ENCODE measurements at regions not wholly inside any gene's neighbourhood (a gene's known extent, or its start where the extent isn't known, plus 50 kb on each side); places are given as distances from the start of the nearest gene placed in this dataset.

DNA sequence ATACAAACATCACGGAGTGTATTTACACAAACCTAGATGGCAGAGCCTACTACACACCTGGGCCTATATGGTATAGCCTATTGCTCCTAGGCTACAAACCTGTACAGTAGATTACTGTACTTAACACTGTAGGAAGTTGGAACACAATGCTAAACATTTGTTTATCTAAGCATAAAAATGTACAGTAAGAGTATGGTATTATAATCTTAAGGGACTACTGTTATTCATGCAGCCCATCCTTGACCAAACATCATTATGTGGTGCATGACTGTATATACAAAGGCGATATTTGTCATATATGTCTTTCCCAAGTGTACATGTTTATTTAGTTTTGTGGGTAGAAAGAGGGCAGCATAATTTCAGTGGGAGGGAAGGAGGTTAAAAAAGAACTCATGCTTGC is 177.7 kb upstream of the FSTL5 start:
- POLR2A ChIA-PET = no interaction called here
- no peak overlapping the region for H3K27ac Mint-ChIP-seq

DNA sequence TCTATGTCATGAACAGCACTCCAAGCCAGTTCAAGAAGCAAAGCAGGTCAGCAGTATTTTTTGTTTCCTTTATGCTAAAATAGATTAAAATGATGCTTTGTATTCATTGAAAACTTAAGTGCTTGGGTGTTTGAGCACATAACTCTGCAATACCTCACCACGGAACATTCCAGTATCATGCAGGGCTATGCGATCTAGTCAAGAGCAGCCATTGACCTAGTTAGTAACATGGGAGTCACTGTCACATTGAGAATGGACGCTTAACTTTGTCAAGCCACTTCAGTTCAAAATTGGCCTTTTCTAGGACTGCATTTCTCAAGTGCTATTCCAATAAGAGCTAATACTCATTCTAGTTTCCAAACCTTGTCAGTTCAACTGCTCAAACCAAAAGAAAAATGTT is 160.1 kb upstream of the FSTL5 start:
- Mint-ChIP-seq H3K4me1 (ENCODE audit: low read depth) (no peaks in the 10 kb centered on the region), H3K36me3 (ENCODE audit: low read depth) (no peaks in the 10 kb centered on the region), H3K9me3 (no peaks in the 10 kb centered on the region), H3K27ac (no peak overlapping the region), H3K4me3 (no peak overlapping the region), H3K27me3 (no peaks in the 10 kb centered on the region)
- Histone ChIP-seq H3K4me1 (ENCODE audit: insufficient read depth, low read length) (no peaks in the 10 kb centered on the region), H3K36me3 (ENCODE audit: insufficient read depth, low read length) (no peaks in the 10 kb centered on the region), H3K4me3 (ENCODE audit: low read length) (no peak overlapping the region), H3K27ac (ENCODE audit: low read depth in 1 of 2, low read length in 2 of 2) (no peak overlapping the region), H3K9me3 (ENCODE audit: control insufficient read depth in 1 of 2, insufficient read depth in 1 of 2, low read length in 2 of 2) (no peaks in the 10 kb centered on the region), H3K27me3 (ENCODE audit: control insufficient read depth in 1 of 2, insufficient read depth in 2 of 2, low read length in 2 of 2) (no peaks in the 10 kb centered on the region)
- intact Hi-C loops (cut with DNase I, micrococcal nuclease) = no loop called here
- POLR2A ChIA-PET = no interaction called here
- ATAC-seq (ENCODE audit: poor library complexity) (no peak), DNase-seq (no peak)
- CTCF ChIA-PET = no interaction called here
- TF ChIP-seq, protein P1, sequence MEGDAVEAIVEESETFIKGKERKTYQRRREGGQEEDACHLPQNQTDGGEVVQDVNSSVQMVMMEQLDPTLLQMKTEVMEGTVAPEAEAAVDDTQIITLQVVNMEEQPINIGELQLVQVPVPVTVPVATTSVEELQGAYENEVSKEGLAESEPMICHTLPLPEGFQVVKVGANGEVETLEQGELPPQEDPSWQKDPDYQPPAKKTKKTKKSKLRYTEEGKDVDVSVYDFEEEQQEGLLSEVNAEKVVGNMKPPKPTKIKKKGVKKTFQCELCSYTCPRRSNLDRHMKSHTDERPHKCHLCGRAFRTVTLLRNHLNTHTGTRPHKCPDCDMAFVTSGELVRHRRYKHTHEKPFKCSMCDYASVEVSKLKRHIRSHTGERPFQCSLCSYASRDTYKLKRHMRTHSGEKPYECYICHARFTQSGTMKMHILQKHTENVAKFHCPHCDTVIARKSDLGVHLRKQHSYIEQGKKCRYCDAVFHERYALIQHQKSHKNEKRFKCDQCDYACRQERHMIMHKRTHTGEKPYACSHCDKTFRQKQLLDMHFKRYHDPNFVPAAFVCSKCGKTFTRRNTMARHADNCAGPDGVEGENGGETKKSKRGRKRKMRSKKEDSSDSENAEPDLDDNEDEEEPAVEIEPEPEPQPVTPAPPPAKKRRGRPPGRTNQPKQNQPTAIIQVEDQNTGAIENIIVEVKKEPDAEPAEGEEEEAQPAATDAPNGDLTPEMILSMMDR (IDR thresholded peaks at IDR 0.05) = no peak

More for the DNA sequence above, 177.7 kb upstream of the FSTL5 start:
- intact Hi-C loops (cut with DNase I, micrococcal nuclease) = no loop called here
- Histone ChIP-seq H3K27me3 (ENCODE audit: control insufficient read depth in 1 of 2, insufficient read depth in 2 of 2, low read length in 2 of 2) (no peaks in the 10 kb centered on the region), H3K9me3 (ENCODE audit: control insufficient read depth in 1 of 2, insufficient read depth in 1 of 2, low read length in 2 of 2) (no peaks in the 10 kb centered on the region), H3K27ac (ENCODE audit: low read depth in 1 of 2, low read length in 2 of 2) (no peak overlapping the region), H3K36me3 (ENCODE audit: insufficient read depth, low read length) (no peaks in the 10 kb centered on the region), H3K4me3 (ENCODE audit: low read length) (no peak overlapping the region), H3K4me1 (ENCODE audit: insufficient read depth, low read length) (no peaks in the 10 kb centered on the region)
- Mint-ChIP-seq H3K4me1 (ENCODE audit: low read depth) (no peaks in the 10 kb centered on the region), H3K9me3 (no peaks in the 10 kb centered on the region), H3K4me3 (no peak overlapping the region), H3K36me3 (ENCODE audit: low read depth) (no peaks in the 10 kb centered on the region), H3K27me3 (no peaks in the 10 kb centered on the region)
- ATAC-seq (ENCODE audit: poor library complexity) (no peak), DNase-seq (no peak)
- TF ChIP-seq, protein P1 (IDR thresholded peaks at IDR 0.05) = no peak
- CTCF ChIA-PET = no interaction called here

DNA sequence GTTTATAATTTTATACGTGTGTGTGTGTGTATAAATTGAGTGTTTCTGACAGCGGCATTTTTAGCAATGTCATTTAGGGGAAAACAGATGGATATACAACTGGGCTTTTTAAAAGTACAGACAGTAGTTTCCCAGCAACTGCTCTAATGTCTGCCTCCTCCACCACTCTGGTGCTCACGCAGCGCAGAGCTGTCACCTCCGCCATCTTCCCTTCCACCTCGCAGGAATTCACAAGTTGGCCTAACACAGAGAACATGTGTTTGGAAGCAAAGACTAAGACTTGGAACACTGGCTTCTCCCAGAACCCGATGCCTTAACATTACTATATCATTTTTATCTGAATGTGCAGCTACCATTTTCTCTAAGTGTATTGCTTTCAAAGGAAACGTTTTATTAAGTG is 158.3 kb upstream of the FSTL5 start:
- Mint-ChIP-seq H3K27ac (no peak overlapping the region), H3K9me3 (no peaks in the 10 kb centered on the region), H3K27me3 (no peaks in the 10 kb centered on the region), H3K36me3 (ENCODE audit: low read depth) (no peaks in the 10 kb centered on the region), H3K4me3 (no peak overlapping the region), H3K4me1 (ENCODE audit: low read depth) (no peaks in the 10 kb centered on the region)
- Histone ChIP-seq H3K4me1 (ENCODE audit: insufficient read depth, low read length) (no peaks in the 10 kb centered on the region), H3K4me3 (ENCODE audit: low read length) (no peak overlapping the region), H3K27ac (ENCODE audit: low read depth in 1 of 2, low read length in 2 of 2) (no peak overlapping the region), H3K27me3 (ENCODE audit: control insufficient read depth in 1 of 2, insufficient read depth in 2 of 2, low read length in 2 of 2) (no peaks in the 10 kb centered on the region), H3K9me3 (ENCODE audit: control insufficient read depth in 1 of 2, insufficient read depth in 1 of 2, low read length in 2 of 2) (peaks cover 0 to 5% of the 10 kb centered on the region in 2 experiments), H3K36me3 (ENCODE audit: insufficient read depth, low read length) (no peaks in the 10 kb centered on the region)
- intact Hi-C loops (cut with DNase I, micrococcal nuclease) = no loop called here
- no peak for DNase-seq
- ATAC-seq (ENCODE audit: poor library complexity) = no peak
- TF ChIP-seq, protein P1 (IDR thresholded peaks at IDR 0.05) = no peak
- CTCF ChIA-PET = no interaction called here
- POLR2A ChIA-PET = no interaction called here
